H7 (cell line): ENCODE measurements at regions not wholly inside any gene's neighbourhood (a gene's known extent, or its start where the extent isn't known, plus 50 kb on each side); places are given as distances from the start of the nearest gene placed in this dataset.

Experiments
- DNase-seq: peaks from one replicate; pipeline ENCODE4 v3.0.0; 2012
- H3K27me3 ChIP-seq: 2 replicates; pipeline ENCODE4 v1.6.0; 2011; ENCODE audit warnings: mild to moderate bottlenecking, low read length; ENCODE audit not compliant: control insufficient read depth, insufficient read depth
- H3K36me3 ChIP-seq: replicated peaks from 2 replicates; pipeline ENCODE4 v1.5.1; 2011; ENCODE audit warnings: low read length; ENCODE audit not compliant: control insufficient read depth, insufficient read depth
- H3K4me3 ChIP-seq: 2 replicates; pipeline ENCODE4 v1.5.1; 2011; ENCODE audit warnings: low read depth, mild to moderate bottlenecking, control low read depth, low read length, moderate library complexity; ENCODE audit not compliant: insufficient read depth

GRCh38 chr13:106038752-106039151 is 496.7 kb downstream of the EFNB2 start:
- Histone ChIP-seq H3K4me3 (no peak overlapping the region), H3K36me3 (no peaks in the 10 kb centered on the region)
- no peak for DNase-seq

GRCh38 chr13:106036870-106037269 is 498.6 kb downstream of the EFNB2 start:
- Histone ChIP-seq H3K27me3 (no peaks in the 10 kb centered on the region), H3K4me3 (no peak overlapping the region), H3K36me3 (no peaks in the 10 kb centered on the region)
- DNase-seq = peak; percentile 31

More at GRCh38 chr13:106038752-106039151, 496.7 kb downstream of the EFNB2 start:
- H3K27me3 ChIP-seq = no peaks in the 10 kb centered on the region

GRCh38 chr13:106034201-106034600 is 501.3 kb downstream of the EFNB2 start:
- no peak for DNase-seq
- Histone ChIP-seq H3K27me3 (no peaks in the 10 kb centered on the region), H3K4me3 (no peak overlapping the region), H3K36me3 (no peaks in the 10 kb centered on the region)

GRCh38 chr13:106033659-106034058 is 501.8 kb downstream of the EFNB2 start:
- Histone ChIP-seq H3K27me3 (no peaks in the 10 kb centered on the region), H3K4me3 (no peak overlapping the region), H3K36me3 (no peaks in the 10 kb centered on the region)
- no peak for DNase-seq

GRCh38 chr13:106032441-106032840 is 503.0 kb downstream of the EFNB2 start:
- no peak overlapping the region for H3K4me3 ChIP-seq
- no peaks in the 10 kb centered on the region for H3K27me3 ChIP-seq
- DNase-seq = no peak

GRCh38 chr13:106029676-106030290 is 505.7 kb downstream of the EFNB2 start:
- DNase-seq = no peak
- no peaks in the 10 kb centered on the region for H3K36me3 ChIP-seq
- no peak overlapping the region for H3K4me3 ChIP-seq
- H3K27me3 ChIP-seq = no peaks in the 10 kb centered on the region

More at GRCh38 chr13:106032441-106032840, 503.0 kb downstream of the EFNB2 start:
- no peaks in the 10 kb centered on the region for H3K36me3 ChIP-seq

- no peak for DNase-seq
- no peaks in the 10 kb centered on the region for H3K27me3 ChIP-seq
- no peaks in the 10 kb centered on the region for H3K36me3 ChIP-seq
- no peak overlapping the region for H3K4me3 ChIP-seq
These were observed 506.6 kb downstream of the EFNB2 start for GRCh38 chr13:106028911-106029310.

- no peak for DNase-seq
- Histone ChIP-seq H3K4me3 (no peak overlapping the region), H3K27me3 (no peaks in the 10 kb centered on the region), H3K36me3 (no peaks in the 10 kb centered on the region)
These were observed 523.9 kb downstream of the EFNB2 start for GRCh38 chr13:106011600-106011999.

GRCh38 chr13:106010836-106011235 is 524.6 kb downstream of the EFNB2 start:
- H3K27me3 ChIP-seq = no peaks in the 10 kb centered on the region

GRCh38 chr13:106008540-106008939 is 526.9 kb downstream of the EFNB2 start:
- H3K36me3 ChIP-seq = no peaks in the 10 kb centered on the region
- H3K27me3 ChIP-seq = no peaks in the 10 kb centered on the region
- DNase-seq = no peak
- H3K4me3 ChIP-seq = no peak overlapping the region

More at GRCh38 chr13:106010836-106011235, 524.6 kb downstream of the EFNB2 start:
- Histone ChIP-seq H3K4me3 (no peak overlapping the region), H3K36me3 (no peaks in the 10 kb centered on the region)
- DNase-seq = no peak

GRCh38 chr13:106007156-106007555 is 528.3 kb downstream of the EFNB2 start:
- Histone ChIP-seq H3K36me3 (no peaks in the 10 kb centered on the region), H3K27me3 (no peaks in the 10 kb centered on the region), H3K4me3 (no peak overlapping the region)
- DNase-seq = no peak

- DNase-seq = no peak
- H3K4me3 ChIP-seq = no peak overlapping the region
- no peaks in the 10 kb centered on the region for H3K36me3 ChIP-seq
- no peaks in the 10 kb centered on the region for H3K27me3 ChIP-seq
These were observed 531.8 kb downstream of the EFNB2 start for GRCh38 chr13:106003651-106004050.

GRCh38 chr13:106001443-106001842 is 534.0 kb downstream of the EFNB2 start:
- H3K27me3 ChIP-seq = no peaks in the 10 kb centered on the region
- no peaks in the 10 kb centered on the region for H3K36me3 ChIP-seq
- DNase-seq = no peak
- no peak overlapping the region for H3K4me3 ChIP-seq

GRCh38 chr13:105997581-105998550 is 537.6 kb downstream of the EFNB2 start:
- DNase-seq = peak; percentile 8
- H3K36me3 ChIP-seq = no peaks in the 10 kb centered on the region
- H3K4me3 ChIP-seq = no peak overlapping the region
- no peaks in the 10 kb centered on the region for H3K27me3 ChIP-seq
